Suppressor macrophage treated with lipopolysaccharide for 4 hours (primary cell): ENCODE measurements at regions not wholly inside any gene's neighbourhood (a gene's known extent, or its start where the extent isn't known, plus 50 kb on each side); places are given as distances from the start of the nearest gene placed in this dataset.

ENCODE experiments used
- DNase-seq: peaks from one replicate; pipeline ENCODE4 v3.0.0-alpha.2; 2020

- no peak for DNase-seq
These were observed 224.3 kb upstream of the AMIGO2 start for GRCh38 chr12:47303995-47304560.

- DNase-seq: no peak
These were observed 223.4 kb upstream of the AMIGO2 start for GRCh38 chr12:47303207-47303606.

GRCh38 chr12:47302111-47302671, 222.4 kb upstream of the AMIGO2 start:
- no peak for DNase-seq

- no peak for DNase-seq
These were observed 219.8 kb upstream of the AMIGO2 start for GRCh38 chr12:47299586-47299985.

- no peak for DNase-seq
These were observed 218.2 kb upstream of the AMIGO2 start for GRCh38 chr12:47297993-47298392.

GRCh38 chr12:47296828-47297227, 217.1 kb upstream of the AMIGO2 start:
- DNase-seq: no peak

- DNase-seq: no peak
These were observed 213.6 kb upstream of the AMIGO2 start for GRCh38 chr12:47293406-47293805.

GRCh38 chr12:47286676-47287075, 206.9 kb upstream of the AMIGO2 start:
- no peak for DNase-seq
